Smooth muscle cell (in vitro differentiated cells): ENCODE measurements at regions not wholly inside any gene's neighbourhood (a gene's known extent, or its start where the extent isn't known, plus 50 kb on each side); places are given as distances from the start of the nearest gene placed in this dataset.

Experiments used
- DNase-seq: peaks from one replicate; lab custom pipeline; 2025; ENCODE audit not compliant: unreplicated experiment; lab: John Stamatoyannopoulos, UW
- H2AFZ ChIP-seq: fragments of 200-600 bp; sonication (generic); 2 replicates; pipeline ENCODE4 v1.6.0; 2016; ENCODE audit warnings: antibody characterized with exemption, low read depth, mild to moderate bottlenecking
- H3F3A ChIP-seq: fragments of 200-600 bp; sonication (generic); 2 replicates; pipeline ENCODE4 v1.6.0; 2017; ENCODE audit warnings: antibody characterized with exemption, low read depth
- H3K27ac ChIP-seq: fragments of 200-600 bp; sonication (generic); 2 replicates; pipeline ENCODE4 v1.5.1; 2016; ENCODE audit warnings: low read depth, mild to moderate bottlenecking
- H3K27me3 ChIP-seq: fragments of 200-600 bp; sonication (generic); 2 replicates; pipeline ENCODE4 v1.6.1; 2016; ENCODE audit warnings: low read depth, mild to moderate bottlenecking
- H3K36me3 ChIP-seq: fragments of 200-600 bp; sonication (generic); 2 replicates; pipeline ENCODE4 v1.5.1; 2016; ENCODE audit warnings: low read depth
- H3K4me1 ChIP-seq: fragments of 200-600 bp; sonication (generic); 2 replicates; pipeline ENCODE4 v1.5.1; 2016; ENCODE audit warnings: low read depth
- H3K4me2 ChIP-seq: fragments of 200-600 bp; sonication (generic); 2 replicates; pipeline ENCODE4 v1.6.0; 2016; ENCODE audit warnings: mild to moderate bottlenecking
- H3K4me3 ChIP-seq: fragments of 200-600 bp; sonication (generic); 2 replicates; pipeline ENCODE4 v1.5.1; 2016; ENCODE audit warnings: mild to moderate bottlenecking
- H3K79me2 ChIP-seq: fragments of 200-600 bp; sonication (generic); 2 replicates; pipeline ENCODE4 v1.6.0; 2016; ENCODE audit warnings: low read depth, mild to moderate bottlenecking
- H3K9ac ChIP-seq: fragments of 200-600 bp; sonication (generic); 2 replicates; pipeline ENCODE4 v1.6.0; 2016; ENCODE audit warnings: low read depth
- H3K9me3 ChIP-seq: fragments of 200-600 bp; sonication (generic); replicated peaks from 2 replicates; pipeline ENCODE4 v1.5.1; 2016; ENCODE audit warnings: low read depth
- H4K20me1 ChIP-seq: fragments of 200-600 bp; sonication (generic); 2 replicates; pipeline ENCODE4 v1.6.0; 2016; ENCODE audit warnings: low read depth
- WGBS: methylation state at CpG from one replicate; pipeline ENCODE4 v1.1.7; 2016; ENCODE audit warnings: low lambda C conversion rate; 5-methylcytosine and 5-hydroxymethylcytosine counted together
- TF ChIP-seq, protein P1 (sequence below): fragments of 200-600 bp; sonication (generic); IDR thresholded peaks from 2 replicates; pipeline ENCODE4 v1.5.1; 2017; ENCODE audit warnings: borderline replicate concordance, mild to moderate bottlenecking, antibody characterized with exemption; ENCODE audit not compliant: insufficient read depth, poor library complexity, severe bottlenecking

DNA sequence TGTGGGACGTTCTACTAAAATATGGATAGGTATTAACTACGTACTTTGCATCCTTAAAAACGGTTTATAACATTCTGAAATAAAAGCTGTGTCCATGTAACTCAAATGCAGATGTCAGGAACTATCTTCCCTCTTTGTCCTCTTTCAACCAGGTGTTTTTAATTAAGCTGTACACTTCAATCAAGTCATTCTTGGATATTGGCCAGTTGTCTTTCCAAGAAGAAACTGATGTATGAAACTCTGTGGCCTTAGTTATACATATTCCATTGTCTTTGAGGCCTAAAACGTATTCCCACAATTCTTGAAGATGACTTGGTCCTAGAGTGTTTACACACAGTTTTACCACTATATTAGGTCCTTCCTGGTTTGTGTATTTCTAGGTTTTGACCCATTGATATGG, 249.0 kb upstream of the CNTN5 start:
- Histone ChIP-seq H3K9ac (no peak overlapping the region), H3K4me1 (no peaks in the 10 kb centered on the region), H3K27me3 (no peaks in the 10 kb centered on the region), H3K4me3 (no peak overlapping the region), H3K79me2 (no peaks in the 10 kb centered on the region), H4K20me1 (no peaks in the 10 kb centered on the region), H3K4me2 (no peak overlapping the region), H2AFZ (no peak overlapping the region), H3K36me3 (no peaks in the 10 kb centered on the region), H3K27ac (no peak overlapping the region), H3K9me3 (peaks cover 6% of the 10 kb centered on the region), H3F3A (no peaks in the 10 kb centered on the region)
- TF ChIP-seq, protein P1, sequence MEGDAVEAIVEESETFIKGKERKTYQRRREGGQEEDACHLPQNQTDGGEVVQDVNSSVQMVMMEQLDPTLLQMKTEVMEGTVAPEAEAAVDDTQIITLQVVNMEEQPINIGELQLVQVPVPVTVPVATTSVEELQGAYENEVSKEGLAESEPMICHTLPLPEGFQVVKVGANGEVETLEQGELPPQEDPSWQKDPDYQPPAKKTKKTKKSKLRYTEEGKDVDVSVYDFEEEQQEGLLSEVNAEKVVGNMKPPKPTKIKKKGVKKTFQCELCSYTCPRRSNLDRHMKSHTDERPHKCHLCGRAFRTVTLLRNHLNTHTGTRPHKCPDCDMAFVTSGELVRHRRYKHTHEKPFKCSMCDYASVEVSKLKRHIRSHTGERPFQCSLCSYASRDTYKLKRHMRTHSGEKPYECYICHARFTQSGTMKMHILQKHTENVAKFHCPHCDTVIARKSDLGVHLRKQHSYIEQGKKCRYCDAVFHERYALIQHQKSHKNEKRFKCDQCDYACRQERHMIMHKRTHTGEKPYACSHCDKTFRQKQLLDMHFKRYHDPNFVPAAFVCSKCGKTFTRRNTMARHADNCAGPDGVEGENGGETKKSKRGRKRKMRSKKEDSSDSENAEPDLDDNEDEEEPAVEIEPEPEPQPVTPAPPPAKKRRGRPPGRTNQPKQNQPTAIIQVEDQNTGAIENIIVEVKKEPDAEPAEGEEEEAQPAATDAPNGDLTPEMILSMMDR = no peak
- DNase-seq = no peak
- 87% methylated on average over 4 of the region's 4 CpGs for WGBS

DNA sequence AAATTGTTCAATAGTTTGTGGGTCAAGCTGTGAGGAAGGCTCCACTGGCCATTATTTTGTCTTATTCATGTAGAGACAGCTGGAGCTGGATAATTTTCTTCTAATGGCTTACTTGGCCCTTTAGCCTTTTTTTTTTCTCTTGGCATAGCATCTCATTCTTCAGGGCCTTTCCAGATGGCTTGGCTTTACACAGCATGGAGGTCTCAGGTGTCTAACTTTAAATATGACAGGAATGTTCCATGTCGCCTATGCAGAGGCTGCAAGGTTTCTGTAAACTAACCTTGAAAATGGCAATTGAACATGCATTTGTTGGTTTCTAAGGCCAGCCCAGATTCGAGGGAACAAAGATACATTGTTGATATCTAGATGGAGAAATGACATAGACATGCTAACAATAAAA, 247.9 kb upstream of the CNTN5 start:
- no peak overlapping the region for H3K4me3 ChIP-seq
- DNase-seq = no peak
- no peaks in the 10 kb centered on the region for H3K79me2 ChIP-seq
- no peak overlapping the region for H2AFZ ChIP-seq
- TF ChIP-seq, protein P1 = no peak
- peaks cover 6% of the 10 kb centered on the region for H3K9me3 ChIP-seq
- H3K36me3 ChIP-seq = no peaks in the 10 kb centered on the region
- H3K27me3 ChIP-seq = no peaks in the 10 kb centered on the region
- H4K20me1 ChIP-seq = no peaks in the 10 kb centered on the region
- H3K4me2 ChIP-seq = no peak overlapping the region
- WGBS = 93% methylated on average over 2 of the region's 2 CpGs
- H3F3A ChIP-seq = no peaks in the 10 kb centered on the region
- H3K4me1 ChIP-seq = no peaks in the 10 kb centered on the region
- H3K27ac ChIP-seq = no peak overlapping the region
- no peak overlapping the region for H3K9ac ChIP-seq

DNA sequence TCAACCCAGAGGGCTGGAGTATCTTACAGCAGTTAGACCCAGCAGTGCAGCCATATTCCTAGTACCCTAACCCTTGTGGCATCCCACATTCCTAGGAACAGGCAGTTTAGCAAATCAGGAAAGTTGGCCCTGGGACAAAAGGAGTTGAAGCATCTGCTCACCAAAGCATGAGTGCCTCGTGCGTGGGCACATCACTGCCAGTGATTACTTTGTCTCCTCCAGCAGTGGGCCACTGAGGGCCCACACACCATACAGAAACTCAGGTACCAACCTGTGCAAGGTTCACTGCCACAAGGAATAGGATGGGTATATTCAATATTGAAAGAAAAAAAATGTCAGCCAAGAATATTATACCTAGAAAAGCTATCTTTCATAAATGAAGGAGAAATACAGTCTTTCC, 227.5 kb upstream of the CNTN5 start:
- Histone ChIP-seq H3K27ac (no peak overlapping the region), H3F3A (no peaks in the 10 kb centered on the region), H3K9me3 (no peaks in the 10 kb centered on the region), H2AFZ (no peak overlapping the region), H3K9ac (no peak overlapping the region), H3K36me3 (no peaks in the 10 kb centered on the region), H4K20me1 (no peaks in the 10 kb centered on the region), H3K4me2 (no peak overlapping the region), H3K27me3 (no peaks in the 10 kb centered on the region), H3K4me3 (no peak overlapping the region), H3K4me1 (no peaks in the 10 kb centered on the region), H3K79me2 (no peaks in the 10 kb centered on the region)
- WGBS = 90% methylated on average over 2 of the region's 2 CpGs
- TF ChIP-seq, protein P1 = no peak
- DNase-seq = no peak

DNA sequence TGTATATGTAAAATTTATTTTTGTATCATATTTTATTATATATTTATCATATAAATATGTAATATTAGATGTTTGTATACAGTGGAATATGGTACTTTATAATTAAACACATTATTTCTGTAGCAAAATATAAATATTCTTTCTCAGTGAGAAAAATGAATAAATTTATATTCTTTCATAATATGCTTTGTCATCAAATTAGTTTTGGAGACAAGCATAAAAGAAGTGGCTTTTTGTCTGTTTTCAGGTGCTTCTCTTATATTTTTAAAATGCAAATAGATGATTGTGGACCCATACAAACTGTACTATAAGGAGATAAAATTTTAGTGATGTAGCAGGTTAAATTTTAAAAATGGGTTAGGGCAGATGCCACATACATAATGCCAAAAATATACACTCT, 222.4 kb upstream of the CNTN5 start:
- Histone ChIP-seq H3K9ac (no peak overlapping the region), H3K4me2 (no peak overlapping the region), H3K9me3 (no peaks in the 10 kb centered on the region), H2AFZ (no peak overlapping the region), H3F3A (no peaks in the 10 kb centered on the region), H3K36me3 (no peaks in the 10 kb centered on the region), H3K27me3 (no peaks in the 10 kb centered on the region), H3K27ac (no peak overlapping the region), H3K4me1 (no peaks in the 10 kb centered on the region), H3K4me3 (no peak overlapping the region), H3K79me2 (no peaks in the 10 kb centered on the region), H4K20me1 (no peaks in the 10 kb centered on the region)
- DNase-seq = no peak
- TF ChIP-seq, protein P1 = no peak
